ENCODE measurements at regions not wholly inside any gene's neighbourhood (a gene's known extent, or its start where the extent isn't known, plus 50 kb on each side); places are given as distances from the start of the nearest gene placed in this dataset.

DNA sequence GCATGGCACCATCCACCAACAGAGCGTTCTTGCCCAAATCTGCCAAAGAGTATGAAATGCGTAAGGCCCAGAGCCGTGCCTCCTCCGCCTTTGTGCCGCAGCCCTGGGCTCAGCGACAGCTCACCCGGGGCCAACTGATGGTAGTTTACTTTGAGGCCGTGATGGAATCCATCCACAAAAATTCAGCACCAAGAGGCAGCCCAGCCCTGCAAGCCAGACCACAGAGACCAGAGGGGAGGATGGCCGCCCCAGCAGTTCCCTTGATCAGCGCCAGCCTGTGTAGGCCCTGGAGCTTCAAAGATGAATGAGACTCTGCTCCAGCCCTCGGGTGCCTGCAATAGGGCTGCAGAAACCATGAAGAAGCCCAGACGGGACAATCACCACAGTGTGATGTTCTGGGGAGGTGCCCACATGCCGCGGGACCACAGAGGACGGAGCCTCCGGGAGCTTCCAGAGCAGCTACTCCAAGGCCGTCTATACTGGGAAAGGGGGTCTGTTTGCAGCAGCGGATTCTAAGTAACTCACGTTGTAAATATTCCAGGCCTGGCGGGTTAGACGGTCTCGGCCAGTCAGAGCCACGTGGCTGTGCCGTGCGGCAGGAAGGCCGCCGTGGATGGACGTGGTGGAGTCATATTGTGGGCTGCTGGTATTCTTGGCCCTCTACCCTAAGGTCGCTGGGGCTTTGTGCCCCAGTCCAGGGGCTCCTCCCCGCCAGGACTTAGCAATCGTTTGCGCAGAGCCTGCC, 80.3 kb downstream of the RBFOX3 start:
- Histone ChIP-seq H3K36me3 (ENCODE audit: insufficient read depth, low read length) (no peaks in the 10 kb centered on the region), H3K4me2 (ENCODE audit: low read length) (no peak overlapping the region), H4K20me1 (ENCODE audit: insufficient read depth) (no peaks in the 10 kb centered on the region), H3K4me3 (ENCODE audit: low read length) (no peak overlapping the region), H3K27ac (ENCODE audit: low read length) (no peak overlapping the region), H3K79me2 (replicated peaks; ENCODE audit: insufficient read depth, low read length) (no peaks in the 10 kb centered on the region), H3K27me3 (ENCODE audit: insufficient read depth, low read depth, low read length) (no peaks in the 10 kb centered on the region), H2AFZ (ENCODE audit: low read depth, low read length) (no peak overlapping the region), H3K9me2 (ENCODE audit: insufficient read depth, low read length) (no peaks in the 10 kb centered on the region), H3K9me3 (ENCODE audit: low read length) (no peaks in the 10 kb centered on the region), H3K9ac (ENCODE audit: low read length) (no peak overlapping the region), H3F3A (ENCODE audit: insufficient read depth, low read length, poor library complexity, severe bottlenecking) (no peaks in the 10 kb centered on the region)
- TF ChIP-seq, protein P1, sequence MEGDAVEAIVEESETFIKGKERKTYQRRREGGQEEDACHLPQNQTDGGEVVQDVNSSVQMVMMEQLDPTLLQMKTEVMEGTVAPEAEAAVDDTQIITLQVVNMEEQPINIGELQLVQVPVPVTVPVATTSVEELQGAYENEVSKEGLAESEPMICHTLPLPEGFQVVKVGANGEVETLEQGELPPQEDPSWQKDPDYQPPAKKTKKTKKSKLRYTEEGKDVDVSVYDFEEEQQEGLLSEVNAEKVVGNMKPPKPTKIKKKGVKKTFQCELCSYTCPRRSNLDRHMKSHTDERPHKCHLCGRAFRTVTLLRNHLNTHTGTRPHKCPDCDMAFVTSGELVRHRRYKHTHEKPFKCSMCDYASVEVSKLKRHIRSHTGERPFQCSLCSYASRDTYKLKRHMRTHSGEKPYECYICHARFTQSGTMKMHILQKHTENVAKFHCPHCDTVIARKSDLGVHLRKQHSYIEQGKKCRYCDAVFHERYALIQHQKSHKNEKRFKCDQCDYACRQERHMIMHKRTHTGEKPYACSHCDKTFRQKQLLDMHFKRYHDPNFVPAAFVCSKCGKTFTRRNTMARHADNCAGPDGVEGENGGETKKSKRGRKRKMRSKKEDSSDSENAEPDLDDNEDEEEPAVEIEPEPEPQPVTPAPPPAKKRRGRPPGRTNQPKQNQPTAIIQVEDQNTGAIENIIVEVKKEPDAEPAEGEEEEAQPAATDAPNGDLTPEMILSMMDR (IDR thresholded peaks at IDR 0.05; ENCODE audit: poor library complexity, severe bottlenecking) = no peak
- TF ChIP-seq POLR2AphosphoS5 (IDR thresholded peaks at IDR 0.05) = no peak
- no peak for TF ChIP-seq RAD21 (conservative IDR thresholded peaks at IDR 0.05)
- no peak for TF ChIP-seq EZH2 (IDR thresholded peaks at IDR 0.05; ENCODE audit: borderline replicate concordance, insufficient read depth, low read length, poor library complexity, severe bottlenecking)
- no peak for TF ChIP-seq EP300 (conservative IDR thresholded peaks at IDR 0.05; ENCODE audit: poor library complexity, severe bottlenecking)
- TF ChIP-seq SMC3 (conservative IDR thresholded peaks at IDR 0.05; ENCODE audit: poor library complexity) = no peak
- TF ChIP-seq, protein P2, sequence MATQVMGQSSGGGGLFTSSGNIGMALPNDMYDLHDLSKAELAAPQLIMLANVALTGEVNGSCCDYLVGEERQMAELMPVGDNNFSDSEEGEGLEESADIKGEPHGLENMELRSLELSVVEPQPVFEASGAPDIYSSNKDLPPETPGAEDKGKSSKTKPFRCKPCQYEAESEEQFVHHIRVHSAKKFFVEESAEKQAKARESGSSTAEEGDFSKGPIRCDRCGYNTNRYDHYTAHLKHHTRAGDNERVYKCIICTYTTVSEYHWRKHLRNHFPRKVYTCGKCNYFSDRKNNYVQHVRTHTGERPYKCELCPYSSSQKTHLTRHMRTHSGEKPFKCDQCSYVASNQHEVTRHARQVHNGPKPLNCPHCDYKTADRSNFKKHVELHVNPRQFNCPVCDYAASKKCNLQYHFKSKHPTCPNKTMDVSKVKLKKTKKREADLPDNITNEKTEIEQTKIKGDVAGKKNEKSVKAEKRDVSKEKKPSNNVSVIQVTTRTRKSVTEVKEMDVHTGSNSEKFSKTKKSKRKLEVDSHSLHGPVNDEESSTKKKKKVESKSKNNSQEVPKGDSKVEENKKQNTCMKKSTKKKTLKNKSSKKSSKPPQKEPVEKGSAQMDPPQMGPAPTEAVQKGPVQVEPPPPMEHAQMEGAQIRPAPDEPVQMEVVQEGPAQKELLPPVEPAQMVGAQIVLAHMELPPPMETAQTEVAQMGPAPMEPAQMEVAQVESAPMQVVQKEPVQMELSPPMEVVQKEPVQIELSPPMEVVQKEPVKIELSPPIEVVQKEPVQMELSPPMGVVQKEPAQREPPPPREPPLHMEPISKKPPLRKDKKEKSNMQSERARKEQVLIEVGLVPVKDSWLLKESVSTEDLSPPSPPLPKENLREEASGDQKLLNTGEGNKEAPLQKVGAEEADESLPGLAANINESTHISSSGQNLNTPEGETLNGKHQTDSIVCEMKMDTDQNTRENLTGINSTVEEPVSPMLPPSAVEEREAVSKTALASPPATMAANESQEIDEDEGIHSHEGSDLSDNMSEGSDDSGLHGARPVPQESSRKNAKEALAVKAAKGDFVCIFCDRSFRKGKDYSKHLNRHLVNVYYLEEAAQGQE (IDR thresholded peaks at IDR 0.05; ENCODE audit: borderline replicate concordance) = no peak
- no peak for TF ChIP-seq TAF1 (IDR thresholded peaks at IDR 0.05; ENCODE audit: low read depth)
- no peak for TF ChIP-seq MXI1 (conservative IDR thresholded peaks at IDR 0.05; ENCODE audit: poor library complexity, severe bottlenecking)

DNA sequence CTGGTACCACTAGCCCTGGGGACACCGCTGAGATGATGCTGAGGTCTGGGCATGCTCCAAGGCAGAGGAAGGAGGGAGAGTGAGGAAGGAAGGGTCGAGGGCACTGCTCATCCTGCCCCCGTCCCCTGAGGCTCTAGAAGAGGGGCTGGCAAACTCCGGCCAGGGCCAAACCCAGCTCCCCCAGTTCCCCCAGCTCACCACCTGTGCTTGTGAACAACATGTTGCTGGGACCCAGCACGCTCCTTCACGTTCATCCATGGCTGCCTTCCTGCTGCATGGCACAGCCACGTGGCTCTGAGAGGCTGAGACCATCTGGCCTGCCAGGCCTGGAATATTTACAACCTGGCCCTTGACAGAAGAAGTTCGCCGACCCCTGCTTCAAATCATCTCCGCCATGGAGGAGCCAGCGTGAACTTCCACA, 81.2 kb downstream of the RBFOX3 start:
- no peaks in the 10 kb centered on the region for H3K27me3 ChIP-seq (ENCODE audit: insufficient read depth, low read depth, low read length)
- no peaks in the 10 kb centered on the region for H3K36me3 ChIP-seq (ENCODE audit: insufficient read depth, low read length)
- no peaks in the 10 kb centered on the region for H3K9me3 ChIP-seq (ENCODE audit: low read length)
- no peak for TF ChIP-seq MXI1 (conservative IDR thresholded peaks at IDR 0.05; ENCODE audit: poor library complexity, severe bottlenecking)
- TF ChIP-seq EZH2 (IDR thresholded peaks at IDR 0.05; ENCODE audit: borderline replicate concordance, insufficient read depth, low read length, poor library complexity, severe bottlenecking) = no peak
- TF ChIP-seq, protein P2 (IDR thresholded peaks at IDR 0.05; ENCODE audit: borderline replicate concordance) = no peak
- TF ChIP-seq TAF1 (IDR thresholded peaks at IDR 0.05; ENCODE audit: low read depth) = no peak
- TF ChIP-seq, protein P1 (IDR thresholded peaks at IDR 0.05; ENCODE audit: poor library complexity, severe bottlenecking) = no peak
- TF ChIP-seq POLR2AphosphoS5 (IDR thresholded peaks at IDR 0.05) = no peak
- no peak for TF ChIP-seq SMC3 (conservative IDR thresholded peaks at IDR 0.05; ENCODE audit: poor library complexity)
- no peak for TF ChIP-seq EP300 (conservative IDR thresholded peaks at IDR 0.05; ENCODE audit: poor library complexity, severe bottlenecking)
- TF ChIP-seq RAD21 (conservative IDR thresholded peaks at IDR 0.05) = no peak
- H4K20me1 ChIP-seq (ENCODE audit: insufficient read depth) = no peaks in the 10 kb centered on the region
- H2AFZ ChIP-seq (ENCODE audit: low read depth, low read length) = no peak overlapping the region
- H3K4me2 ChIP-seq (ENCODE audit: low read length) = no peak overlapping the region
- no peak overlapping the region for H3K4me3 ChIP-seq (ENCODE audit: low read length)
- H3K9ac ChIP-seq (ENCODE audit: low read length) = no peak overlapping the region
- H3F3A ChIP-seq (ENCODE audit: insufficient read depth, low read length, poor library complexity, severe bottlenecking) = no peaks in the 10 kb centered on the region
- no peak overlapping the region for H3K27ac ChIP-seq (ENCODE audit: low read length)
- H3K9me2 ChIP-seq (ENCODE audit: insufficient read depth, low read length) = no peaks in the 10 kb centered on the region
- no peaks in the 10 kb centered on the region for H3K79me2 ChIP-seq (replicated peaks; ENCODE audit: insufficient read depth, low read length)

Measured in neural cell (in vitro differentiated cells).